ENCODE measurements at regions not wholly inside any gene's neighbourhood (a gene's known extent, or its start where the extent isn't known, plus 50 kb on each side); places are given as distances from the start of the nearest gene placed in this dataset.

DNA sequence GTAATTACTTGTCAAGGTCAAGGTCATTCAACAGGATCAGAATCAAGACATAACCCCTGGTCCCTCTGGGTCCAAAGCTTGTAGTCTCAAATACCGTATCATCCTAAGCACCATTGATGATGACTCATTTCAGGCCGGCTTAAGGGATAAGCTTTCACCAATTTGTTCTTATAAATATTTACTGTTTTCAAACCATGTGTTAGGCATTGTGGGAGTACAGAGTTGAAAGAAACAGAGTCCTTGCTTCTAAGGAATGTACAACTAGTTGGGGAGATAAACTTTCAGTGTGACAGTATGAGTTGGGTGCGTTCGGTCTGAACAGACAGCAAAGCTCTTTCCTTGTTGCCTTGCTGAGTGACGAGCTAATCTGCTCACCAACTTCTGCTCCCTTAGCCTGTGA is 183.5 kb upstream of the MAF start:
- Histone ChIP-seq H3K9me3 (ENCODE audit: control insufficient read depth, low read length) (no peaks in the 10 kb centered on the region), H3K4me1 (ENCODE audit: control insufficient read depth, insufficient read depth, low read length) (no peaks in the 10 kb centered on the region), H3K36me3 (ENCODE audit: control insufficient read depth, insufficient read depth, low read length) (no peaks in the 10 kb centered on the region), H3K27ac (ENCODE audit: low read depth, low read length) (no peak overlapping the region), H3K4me3 (ENCODE audit: low read length) (no peak overlapping the region), H3K9ac (ENCODE audit: extremely low read depth, low read length, poor library complexity, severe bottlenecking) (no peak overlapping the region), H3K27me3 (ENCODE audit: control insufficient read depth, insufficient read depth, low read length, poor library complexity, severe bottlenecking) (peaks cover 8% of the 10 kb centered on the region)
- Mint-ChIP-seq H3K27me3 (ENCODE audit: insufficient read depth) (peaks cover 3% of the 10 kb centered on the region), H3K36me3 (ENCODE audit: low read depth) (no peaks in the 10 kb centered on the region), H3K4me3 (no peak overlapping the region), H3K9me3 (no peaks in the 10 kb centered on the region), H3K4me1 (no peaks in the 10 kb centered on the region), H3K27ac (no peak overlapping the region)
- TF ChIP-seq, protein P1, sequence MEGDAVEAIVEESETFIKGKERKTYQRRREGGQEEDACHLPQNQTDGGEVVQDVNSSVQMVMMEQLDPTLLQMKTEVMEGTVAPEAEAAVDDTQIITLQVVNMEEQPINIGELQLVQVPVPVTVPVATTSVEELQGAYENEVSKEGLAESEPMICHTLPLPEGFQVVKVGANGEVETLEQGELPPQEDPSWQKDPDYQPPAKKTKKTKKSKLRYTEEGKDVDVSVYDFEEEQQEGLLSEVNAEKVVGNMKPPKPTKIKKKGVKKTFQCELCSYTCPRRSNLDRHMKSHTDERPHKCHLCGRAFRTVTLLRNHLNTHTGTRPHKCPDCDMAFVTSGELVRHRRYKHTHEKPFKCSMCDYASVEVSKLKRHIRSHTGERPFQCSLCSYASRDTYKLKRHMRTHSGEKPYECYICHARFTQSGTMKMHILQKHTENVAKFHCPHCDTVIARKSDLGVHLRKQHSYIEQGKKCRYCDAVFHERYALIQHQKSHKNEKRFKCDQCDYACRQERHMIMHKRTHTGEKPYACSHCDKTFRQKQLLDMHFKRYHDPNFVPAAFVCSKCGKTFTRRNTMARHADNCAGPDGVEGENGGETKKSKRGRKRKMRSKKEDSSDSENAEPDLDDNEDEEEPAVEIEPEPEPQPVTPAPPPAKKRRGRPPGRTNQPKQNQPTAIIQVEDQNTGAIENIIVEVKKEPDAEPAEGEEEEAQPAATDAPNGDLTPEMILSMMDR (conservative IDR thresholded peaks at IDR 0.05): no peak
- DNase-seq: no peak
- 92 to 100% methylated on average over 3 to 5 of the region's 5 CpGs for WGBS, 2 experiments (ENCODE audit: insufficient coverage in 1 of 2, insufficient read length in 1 of 2)

GRCh38 chr16:79777679-79778078 is 177.1 kb upstream of the MAF start:
- peaks cover 6% of the 10 kb centered on the region for H3K27me3 Mint-ChIP-seq (ENCODE audit: insufficient read depth)
- Histone ChIP-seq H3K4me3 (ENCODE audit: low read length) (no peak overlapping the region), H3K27me3 (ENCODE audit: control insufficient read depth, insufficient read depth, low read length, poor library complexity, severe bottlenecking) (peaks cover 14% of the 10 kb centered on the region), H3K36me3 (ENCODE audit: control insufficient read depth, insufficient read depth, low read length) (no peaks in the 10 kb centered on the region), H3K9ac (ENCODE audit: extremely low read depth, low read length, poor library complexity, severe bottlenecking) (no peak overlapping the region), H3K27ac (ENCODE audit: low read depth, low read length) (no peak overlapping the region), H3K9me3 (ENCODE audit: control insufficient read depth, low read length) (no peaks in the 10 kb centered on the region), H3K4me1 (ENCODE audit: control insufficient read depth, insufficient read depth, low read length) (no peaks in the 10 kb centered on the region)
- no peak for DNase-seq
- no peak overlapping the region for H3K4me3 Mint-ChIP-seq
- TF ChIP-seq, protein P1 (conservative IDR thresholded peaks at IDR 0.05): no peak
- H3K9me3 Mint-ChIP-seq: no peaks in the 10 kb centered on the region
- no peak overlapping the region for H3K27ac Mint-ChIP-seq
- no peaks in the 10 kb centered on the region for H3K36me3 Mint-ChIP-seq (ENCODE audit: low read depth)
- H3K4me1 Mint-ChIP-seq: peaks cover 7% of the 10 kb centered on the region

DNA sequence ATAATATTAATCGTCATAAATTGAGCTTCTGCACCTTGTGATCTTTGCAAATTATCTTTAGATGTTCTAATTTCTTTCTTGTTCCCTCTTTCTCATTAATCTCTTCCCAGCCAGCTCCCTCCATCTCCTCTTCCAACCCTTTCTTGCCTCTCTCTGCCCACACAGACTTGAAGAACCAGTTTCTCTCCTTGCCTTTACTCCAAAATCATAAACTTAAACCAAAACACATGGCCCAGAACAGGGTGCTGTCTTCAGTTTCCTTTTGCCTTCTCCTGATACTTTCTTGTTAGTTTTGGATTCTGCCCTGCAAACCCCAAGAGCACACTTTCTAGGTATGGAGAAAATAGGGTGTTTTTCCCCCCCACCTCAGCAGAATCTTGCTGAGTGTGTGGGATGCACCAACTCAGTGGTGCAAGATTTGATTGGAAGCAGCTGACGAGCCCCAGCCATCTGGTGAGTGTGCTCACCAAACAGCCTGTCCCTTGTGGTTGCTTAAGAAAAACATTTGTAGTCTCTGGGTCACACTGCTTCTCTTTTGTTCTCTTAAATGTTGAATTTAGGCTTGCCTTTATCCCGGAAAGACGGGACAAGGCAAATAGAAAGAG is 175.8 kb upstream of the MAF start:
- H3K4me3 ChIP-seq (ENCODE audit: low read length): no peak overlapping the region
- no peaks in the 10 kb centered on the region for H3K4me1 ChIP-seq (ENCODE audit: control insufficient read depth, insufficient read depth, low read length)
- peaks cover 25% of the 10 kb centered on the region for H3K27me3 ChIP-seq (ENCODE audit: control insufficient read depth, insufficient read depth, low read length, poor library complexity, severe bottlenecking)
- Mint-ChIP-seq H3K27me3 (ENCODE audit: insufficient read depth) (peaks cover 12% of the 10 kb centered on the region), H3K9me3 (no peaks in the 10 kb centered on the region), H3K4me3 (no peak overlapping the region), H3K4me1 (peaks cover 11% of the 10 kb centered on the region), H3K27ac (no peak overlapping the region), H3K36me3 (ENCODE audit: low read depth) (no peaks in the 10 kb centered on the region)
- WGBS, 2 experiments (ENCODE audit: insufficient coverage in 1 of 2, insufficient read length in 1 of 2): 74 to 76% methylated on average over 4 of the region's 4 CpGs
- no peaks in the 10 kb centered on the region for H3K36me3 ChIP-seq (ENCODE audit: control insufficient read depth, insufficient read depth, low read length)
- H3K9ac ChIP-seq (ENCODE audit: extremely low read depth, low read length, poor library complexity, severe bottlenecking): no peak overlapping the region
- DNase-seq: peak; percentile 62
- TF ChIP-seq, protein P1 (conservative IDR thresholded peaks at IDR 0.05): peak; percentile 64
- no peaks in the 10 kb centered on the region for H3K9me3 ChIP-seq (ENCODE audit: control insufficient read depth, low read length)
- H3K27ac ChIP-seq (ENCODE audit: low read depth, low read length): no peak overlapping the region
